GM12874 (cell line): ENCODE measurements at regions not wholly inside any gene's neighbourhood (a gene's known extent, or its start where the extent isn't known, plus 50 kb on each side); places are given as distances from the start of the nearest gene placed in this dataset.

Source experiments
- TF ChIP-seq, protein P1 (sequence below): IDR thresholded peaks from 2 replicates; pipeline ENCODE4 v1.5.1; 2011; ENCODE audit warnings: low read depth, mild to moderate bottlenecking, control low read depth, low read length, moderate library complexity; ENCODE audit not compliant: insufficient read depth

DNA sequence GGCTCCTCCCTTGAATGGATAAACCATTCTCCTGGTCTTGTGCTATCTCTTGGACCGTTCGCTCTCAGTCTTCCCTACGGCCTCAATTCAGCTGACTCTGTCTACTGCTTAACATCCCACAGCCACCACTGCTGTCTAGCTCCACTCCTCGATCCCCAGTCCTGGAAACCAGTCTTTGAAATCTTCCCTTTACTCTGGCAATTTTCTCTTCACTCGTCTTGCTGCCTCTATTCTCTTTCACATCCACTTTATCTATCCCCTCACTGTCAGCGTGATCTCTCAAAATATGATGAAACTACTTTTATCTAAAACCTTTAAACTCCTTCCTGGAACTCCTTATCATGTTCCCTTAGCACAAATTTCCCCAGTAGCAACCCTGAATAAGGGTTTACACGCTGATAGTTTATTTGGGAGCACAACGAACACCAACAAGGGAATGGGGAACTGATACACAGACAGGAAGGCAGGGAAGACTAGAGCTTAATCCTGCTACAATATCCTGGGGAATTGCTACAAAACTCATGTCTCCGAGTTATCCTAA is 131.6 kb upstream of the SAMSN1 start:
- TF ChIP-seq, protein P1, sequence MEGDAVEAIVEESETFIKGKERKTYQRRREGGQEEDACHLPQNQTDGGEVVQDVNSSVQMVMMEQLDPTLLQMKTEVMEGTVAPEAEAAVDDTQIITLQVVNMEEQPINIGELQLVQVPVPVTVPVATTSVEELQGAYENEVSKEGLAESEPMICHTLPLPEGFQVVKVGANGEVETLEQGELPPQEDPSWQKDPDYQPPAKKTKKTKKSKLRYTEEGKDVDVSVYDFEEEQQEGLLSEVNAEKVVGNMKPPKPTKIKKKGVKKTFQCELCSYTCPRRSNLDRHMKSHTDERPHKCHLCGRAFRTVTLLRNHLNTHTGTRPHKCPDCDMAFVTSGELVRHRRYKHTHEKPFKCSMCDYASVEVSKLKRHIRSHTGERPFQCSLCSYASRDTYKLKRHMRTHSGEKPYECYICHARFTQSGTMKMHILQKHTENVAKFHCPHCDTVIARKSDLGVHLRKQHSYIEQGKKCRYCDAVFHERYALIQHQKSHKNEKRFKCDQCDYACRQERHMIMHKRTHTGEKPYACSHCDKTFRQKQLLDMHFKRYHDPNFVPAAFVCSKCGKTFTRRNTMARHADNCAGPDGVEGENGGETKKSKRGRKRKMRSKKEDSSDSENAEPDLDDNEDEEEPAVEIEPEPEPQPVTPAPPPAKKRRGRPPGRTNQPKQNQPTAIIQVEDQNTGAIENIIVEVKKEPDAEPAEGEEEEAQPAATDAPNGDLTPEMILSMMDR, result no peak

DNA sequence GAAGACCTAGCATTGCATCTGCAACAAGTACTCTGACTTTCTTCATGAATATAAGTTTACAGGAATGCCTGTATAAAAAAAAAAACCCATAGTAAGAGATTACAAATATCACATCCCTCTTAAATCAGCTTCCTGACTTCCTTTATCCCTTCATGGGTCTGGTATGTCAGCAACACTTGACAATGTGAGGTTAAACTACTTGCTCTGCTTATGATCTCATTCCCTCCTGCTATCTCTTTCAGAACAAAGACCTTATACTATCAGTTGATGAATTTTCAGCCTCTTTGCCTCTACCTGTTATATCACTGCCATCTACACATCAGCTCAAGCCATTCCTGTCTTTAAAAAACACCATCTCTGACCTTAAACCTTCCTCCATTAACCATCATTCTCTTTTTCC is 130.9 kb upstream of the SAMSN1 start:
- TF ChIP-seq, protein P1, result no peak

- TF ChIP-seq, protein P1, result no peak
Observed at GRCh38 chr21:14675774-14676530, 129.8 kb upstream of the SAMSN1 start.

- TF ChIP-seq, protein P1, result no peak
Observed at GRCh38 chr21:14673649-14674048, 127.5 kb upstream of the SAMSN1 start.

DNA sequence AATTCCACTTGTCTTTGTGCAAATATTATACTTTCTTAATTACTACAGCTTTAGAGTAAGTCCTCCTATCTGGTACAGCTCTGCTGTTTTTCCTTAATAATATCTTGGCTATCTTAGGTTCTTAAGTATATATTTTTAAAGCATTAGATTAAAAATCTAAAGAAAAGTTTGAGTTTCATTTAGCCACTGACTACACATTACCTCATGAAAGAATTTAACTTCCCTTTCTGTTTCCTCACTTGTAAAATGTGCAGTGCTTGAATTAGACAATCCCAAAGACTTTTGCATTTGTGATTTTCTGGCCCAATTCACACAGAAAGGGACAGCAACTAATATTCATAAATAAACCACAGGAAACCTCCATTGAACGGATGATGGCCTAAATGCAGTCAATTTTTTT is 126.4 kb upstream of the SAMSN1 start:
- TF ChIP-seq, protein P1, result no peak

DNA sequence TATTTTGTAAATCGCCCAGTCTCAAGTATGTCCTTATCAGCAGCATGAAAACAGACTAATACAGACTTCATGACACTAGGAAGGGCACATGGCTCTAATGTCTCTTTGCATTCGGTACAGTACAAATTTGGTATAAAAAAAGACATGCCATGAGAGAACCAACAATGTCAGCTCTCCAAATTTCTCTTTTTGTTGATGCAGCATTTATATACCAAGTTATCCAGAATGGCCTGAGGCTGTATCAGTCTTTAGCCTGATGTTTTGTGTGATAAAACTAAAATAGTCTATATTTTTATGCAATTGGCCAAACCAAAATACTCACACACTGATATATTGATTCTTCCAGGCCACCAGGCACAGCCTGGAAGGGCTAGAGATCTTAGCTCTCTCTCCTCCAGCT is 124.3 kb upstream of the SAMSN1 start:
- TF ChIP-seq, protein P1, result no peak

- TF ChIP-seq, protein P1, result no peak
Observed at GRCh38 chr21:14657241-14658008, 111.3 kb upstream of the SAMSN1 start.
